ENCODE measurements at regions not wholly inside any gene's neighbourhood (a gene's known extent, or its start where the extent isn't known, plus 50 kb on each side); places are given as distances from the start of the nearest gene placed in this dataset.
A peak's percentile ranks its signal among the peaks of the same experiment; 100 is the strongest.

GRCh38 chr9:89890326-89890980 is 285.6 kb downstream of the GADD45G start:
- Histone ChIP-seq H3K4me1 (ENCODE audit: control insufficient read depth in 3 of 3, insufficient read depth in 3 of 3, low read length in 3 of 3) (peaks cover 19 to 35% (median 33%) of the 10 kb centered on the region in 3 donors), H3K27ac (ENCODE audit: low read depth, low read length) (no peak overlapping the region), H3K9me3 (ENCODE audit: control insufficient read depth in 3 of 3, low read length in 3 of 3) (no peaks in the 10 kb centered on the region), H3K36me3 (ENCODE audit: control insufficient read depth in 3 of 3, insufficient read depth in 3 of 3, low read length in 3 of 3) (no peaks in the 10 kb centered on the region), H3K27me3 (ENCODE audit: control insufficient read depth in 3 of 3, insufficient read depth in 3 of 3, low read length in 3 of 3) (no peaks in the 10 kb centered on the region), H3K4me3 (ENCODE audit: low read length in 3 of 3) (no peak overlapping the region), H3K9ac (ENCODE audit: low read depth in 1 of 3, low read length in 3 of 3) (no peak overlapping the region)

- Histone ChIP-seq H3K9ac (ENCODE audit: low read depth in 1 of 3, low read length in 3 of 3) (no peak overlapping the region), H3K36me3 (ENCODE audit: control insufficient read depth in 3 of 3, insufficient read depth in 3 of 3, low read length in 3 of 3) (no peaks in the 10 kb centered on the region), H3K4me1 (ENCODE audit: control insufficient read depth in 3 of 3, insufficient read depth in 3 of 3, low read length in 3 of 3) (peaks cover 19 to 29% (median 28%) of the 10 kb centered on the region in 3 donors), H3K9me3 (ENCODE audit: control insufficient read depth in 3 of 3, low read length in 3 of 3) (no peaks in the 10 kb centered on the region), H3K27ac (ENCODE audit: low read depth, low read length) (no peak overlapping the region), H3K27me3 (ENCODE audit: control insufficient read depth in 3 of 3, insufficient read depth in 3 of 3, low read length in 3 of 3) (no peaks in the 10 kb centered on the region), H3K4me3 (ENCODE audit: low read length in 3 of 3) (no peak overlapping the region)
These were observed 286.4 kb downstream of the GADD45G start for GRCh38 chr9:89891221-89891590.

GRCh38 chr9:89891591-89892304 is 286.9 kb downstream of the GADD45G start:
- Histone ChIP-seq H3K4me1 (ENCODE audit: control insufficient read depth in 3 of 3, insufficient read depth in 3 of 3, low read length in 3 of 3) (peaks cover 14 to 24% (median 23%) of the 10 kb centered on the region in 3 donors), H3K4me3 (ENCODE audit: low read length in 3 of 3) (no peak overlapping the region), H3K9me3 (ENCODE audit: control insufficient read depth in 3 of 3, low read length in 3 of 3) (no peaks in the 10 kb centered on the region), H3K27me3 (ENCODE audit: control insufficient read depth in 3 of 3, insufficient read depth in 3 of 3, low read length in 3 of 3) (no peaks in the 10 kb centered on the region), H3K27ac (ENCODE audit: low read depth, low read length) (no peak overlapping the region), H3K36me3 (ENCODE audit: control insufficient read depth in 3 of 3, insufficient read depth in 3 of 3, low read length in 3 of 3) (no peaks in the 10 kb centered on the region), H3K9ac (ENCODE audit: low read depth in 1 of 3, low read length in 3 of 3) (peak overlapping the region in 1 of 3 donors; percentile 46)

GRCh38 chr9:89892920-89893319 is 288.1 kb downstream of the GADD45G start:
- H3K9ac ChIP-seq (ENCODE audit: low read depth in 1 of 3, low read length in 3 of 3): no peak overlapping the region
- no peaks in the 10 kb centered on the region for H3K36me3 ChIP-seq (ENCODE audit: control insufficient read depth in 3 of 3, insufficient read depth in 3 of 3, low read length in 3 of 3)
- no peaks in the 10 kb centered on the region for H3K27me3 ChIP-seq (ENCODE audit: control insufficient read depth in 3 of 3, insufficient read depth in 3 of 3, low read length in 3 of 3)
- H3K9me3 ChIP-seq (ENCODE audit: control insufficient read depth in 3 of 3, low read length in 3 of 3): no peaks in the 10 kb centered on the region
- no peak overlapping the region for H3K27ac ChIP-seq (ENCODE audit: low read depth, low read length)
- no peak overlapping the region for H3K4me3 ChIP-seq (ENCODE audit: low read length in 3 of 3)
- H3K4me1 ChIP-seq (ENCODE audit: control insufficient read depth in 3 of 3, insufficient read depth in 3 of 3, low read length in 3 of 3): peaks cover 12 to 17% (median 12%) of the 10 kb centered on the region in 3 donors

GRCh38 chr9:89893886-89894285 is 289.1 kb downstream of the GADD45G start:
- H3K27ac ChIP-seq (ENCODE audit: low read depth, low read length): no peak overlapping the region
- no peaks in the 10 kb centered on the region for H3K9me3 ChIP-seq (ENCODE audit: control insufficient read depth in 3 of 3, low read length in 3 of 3)
- no peaks in the 10 kb centered on the region for H3K27me3 ChIP-seq (ENCODE audit: control insufficient read depth in 3 of 3, insufficient read depth in 3 of 3, low read length in 3 of 3)
- no peaks in the 10 kb centered on the region for H3K36me3 ChIP-seq (ENCODE audit: control insufficient read depth in 3 of 3, insufficient read depth in 3 of 3, low read length in 3 of 3)
- no peak overlapping the region for H3K9ac ChIP-seq (ENCODE audit: low read depth in 1 of 3, low read length in 3 of 3)
- peaks cover 12 to 17% (median 12%) of the 10 kb centered on the region in 3 donors for H3K4me1 ChIP-seq (ENCODE audit: control insufficient read depth in 3 of 3, insufficient read depth in 3 of 3, low read length in 3 of 3)
- H3K4me3 ChIP-seq (ENCODE audit: low read length in 3 of 3): no peak overlapping the region

GRCh38 chr9:89896806-89897340 is 292.1 kb downstream of the GADD45G start:
- Histone ChIP-seq H3K9me3 (ENCODE audit: control insufficient read depth in 3 of 3, low read length in 3 of 3) (no peaks in the 10 kb centered on the region), H3K36me3 (ENCODE audit: control insufficient read depth in 3 of 3, insufficient read depth in 3 of 3, low read length in 3 of 3) (no peaks in the 10 kb centered on the region), H3K27ac (ENCODE audit: low read depth, low read length) (no peak overlapping the region), H3K4me3 (ENCODE audit: low read length in 3 of 3) (no peak overlapping the region), H3K27me3 (ENCODE audit: control insufficient read depth in 3 of 3, insufficient read depth in 3 of 3, low read length in 3 of 3) (no peaks in the 10 kb centered on the region), H3K9ac (ENCODE audit: low read depth in 1 of 3, low read length in 3 of 3) (no peak overlapping the region), H3K4me1 (ENCODE audit: control insufficient read depth in 3 of 3, insufficient read depth in 3 of 3, low read length in 3 of 3) (peaks cover 4 to 10% (median 5%) of the 10 kb centered on the region in 3 donors)

- Histone ChIP-seq H3K9ac (ENCODE audit: low read depth in 1 of 3, low read length in 3 of 3) (no peak overlapping the region), H3K9me3 (ENCODE audit: control insufficient read depth in 3 of 3, low read length in 3 of 3) (no peaks in the 10 kb centered on the region), H3K27ac (ENCODE audit: low read depth, low read length) (no peak overlapping the region), H3K4me1 (ENCODE audit: control insufficient read depth in 3 of 3, insufficient read depth in 3 of 3, low read length in 3 of 3) (peaks cover 3 to 7% (median 4%) of the 10 kb centered on the region in 3 donors), H3K36me3 (ENCODE audit: control insufficient read depth in 3 of 3, insufficient read depth in 3 of 3, low read length in 3 of 3) (no peaks in the 10 kb centered on the region), H3K27me3 (ENCODE audit: control insufficient read depth in 3 of 3, insufficient read depth in 3 of 3, low read length in 3 of 3) (no peaks in the 10 kb centered on the region), H3K4me3 (ENCODE audit: low read length in 3 of 3) (no peak overlapping the region)
These were observed 294.8 kb downstream of the GADD45G start for GRCh38 chr9:89899573-89899972.

GRCh38 chr9:89901920-89902319 is 297.1 kb downstream of the GADD45G start:
- Histone ChIP-seq H3K9me3 (ENCODE audit: control insufficient read depth in 3 of 3, low read length in 3 of 3) (no peaks in the 10 kb centered on the region), H3K4me1 (ENCODE audit: control insufficient read depth in 3 of 3, insufficient read depth in 3 of 3, low read length in 3 of 3) (peaks cover 3 to 7% (median 4%) of the 10 kb centered on the region in 3 donors), H3K27ac (ENCODE audit: low read depth, low read length) (no peak overlapping the region), H3K4me3 (ENCODE audit: low read length in 3 of 3) (no peak overlapping the region), H3K36me3 (ENCODE audit: control insufficient read depth in 3 of 3, insufficient read depth in 3 of 3, low read length in 3 of 3) (no peaks in the 10 kb centered on the region), H3K9ac (ENCODE audit: low read depth in 1 of 3, low read length in 3 of 3) (no peak overlapping the region), H3K27me3 (ENCODE audit: control insufficient read depth in 3 of 3, insufficient read depth in 3 of 3, low read length in 3 of 3) (no peaks in the 10 kb centered on the region)

- Histone ChIP-seq H3K27me3 (ENCODE audit: control insufficient read depth in 3 of 3, insufficient read depth in 3 of 3, low read length in 3 of 3) (no peaks in the 10 kb centered on the region), H3K36me3 (ENCODE audit: control insufficient read depth in 3 of 3, insufficient read depth in 3 of 3, low read length in 3 of 3) (no peaks in the 10 kb centered on the region), H3K4me3 (ENCODE audit: low read length in 3 of 3) (no peak overlapping the region), H3K27ac (ENCODE audit: low read depth, low read length) (no peak overlapping the region), H3K9ac (ENCODE audit: low read depth in 1 of 3, low read length in 3 of 3) (no peak overlapping the region), H3K4me1 (ENCODE audit: control insufficient read depth in 3 of 3, insufficient read depth in 3 of 3, low read length in 3 of 3) (peaks cover 3 to 7% (median 4%) of the 10 kb centered on the region in 3 donors), H3K9me3 (ENCODE audit: control insufficient read depth in 3 of 3, low read length in 3 of 3) (no peaks in the 10 kb centered on the region)
These were observed 297.8 kb downstream of the GADD45G start for GRCh38 chr9:89902450-89903140.

GRCh38 chr9:89903141-89903475 is 298.3 kb downstream of the GADD45G start:
- Histone ChIP-seq H3K27me3 (ENCODE audit: control insufficient read depth in 3 of 3, insufficient read depth in 3 of 3, low read length in 3 of 3) (no peaks in the 10 kb centered on the region), H3K4me3 (ENCODE audit: low read length in 3 of 3) (no peak overlapping the region), H3K9ac (ENCODE audit: low read depth in 1 of 3, low read length in 3 of 3) (no peak overlapping the region), H3K9me3 (ENCODE audit: control insufficient read depth in 3 of 3, low read length in 3 of 3) (no peaks in the 10 kb centered on the region), H3K36me3 (ENCODE audit: control insufficient read depth in 3 of 3, insufficient read depth in 3 of 3, low read length in 3 of 3) (no peaks in the 10 kb centered on the region), H3K27ac (ENCODE audit: low read depth, low read length) (no peak overlapping the region), H3K4me1 (ENCODE audit: control insufficient read depth in 3 of 3, insufficient read depth in 3 of 3, low read length in 3 of 3) (peaks cover 3 to 7% (median 4%) of the 10 kb centered on the region in 3 donors)

Measured in skeletal muscle tissue (tissue), 3 donors.